ENCODE measurements at regions not wholly inside any gene's neighbourhood (a gene's known extent, or its start where the extent isn't known, plus 50 kb on each side); places are given as distances from the start of the nearest gene placed in this dataset.
A peak's percentile ranks its signal among the peaks of the same experiment; 100 is the strongest.

DNA sequence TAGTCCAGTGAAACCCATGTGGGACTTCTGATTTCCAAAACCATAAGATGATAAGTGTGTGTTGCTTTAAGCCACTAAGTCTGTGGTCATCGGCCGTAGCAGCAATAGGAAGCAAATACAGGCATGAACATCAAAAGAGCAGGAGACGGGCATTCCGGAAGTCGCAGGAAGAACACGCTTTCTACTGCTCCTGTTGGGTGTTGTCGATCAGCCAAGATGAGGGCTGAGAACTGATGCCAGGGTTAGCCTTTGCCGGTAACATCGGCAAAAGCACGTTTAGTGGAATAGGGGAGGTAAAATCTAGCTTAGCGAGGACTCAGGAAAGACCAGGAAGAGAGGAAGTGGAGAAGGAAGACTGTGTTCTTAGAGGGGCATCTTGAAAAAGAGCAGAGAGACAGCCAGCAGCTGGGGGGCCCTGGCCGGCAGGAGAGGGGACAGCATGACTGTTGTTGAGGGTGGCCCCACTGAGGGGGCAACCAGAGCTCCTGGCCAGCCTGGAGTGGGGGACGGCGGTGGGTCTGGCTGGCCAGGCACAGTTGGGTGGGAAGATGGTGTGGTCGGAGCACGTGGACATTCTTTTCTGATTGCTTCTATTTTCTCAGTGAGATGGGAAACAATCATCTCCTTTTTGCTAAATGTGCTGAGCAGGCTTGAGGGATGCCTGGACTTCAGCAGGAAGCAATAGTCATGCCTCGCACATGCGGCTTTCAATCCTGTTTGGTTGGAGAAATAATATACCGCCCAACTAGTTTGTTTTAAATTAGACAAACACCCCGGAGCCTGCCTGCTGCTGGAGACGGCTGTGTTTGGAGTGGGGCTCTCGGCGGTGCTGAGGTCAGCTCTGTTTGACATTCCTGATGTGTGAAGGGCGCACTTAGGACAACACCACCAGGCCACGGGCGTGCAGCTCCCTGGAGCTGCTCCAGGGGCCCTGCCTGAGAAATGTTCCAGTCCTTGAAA lies 109.9 kb downstream of the METRNL start:
- Histone ChIP-seq H3K4me3 (no peak overlapping the region), H3K27ac (peak overlapping the region; percentile 33 to 62 (median 58)), H3K9me3 (peaks cover 0 to 5% of the 10 kb centered on the region in 2 donors), H3K27me3 (no peaks in the 10 kb centered on the region), H3K4me1 (peaks cover 0 to 8% (median 0%) of the 10 kb centered on the region in 4 donors), H3K36me3 (no peaks in the 10 kb centered on the region)
- in situ Hi-C loops (cut with MboI; ENCODE audit: low pct_ligation_motif_present in 1 of 4, low pct_unique_long_range_greater_than_20kb in 1 of 4, low sequenced_read_pairs in 3 of 4): no loop called here
- intact Hi-C loops (cut with DNase I; ENCODE audit: low total_unique reads): no loop called here
- DNase-seq: no peak
- 70 to 88% methylated on average over 11 to 25 of the region's 26 CpGs for WGBS, 2 donors (ENCODE audit: low coverage in 1 of 2)
- TF ChIP-seq POLR2A (IDR thresholded peaks at IDR 0.05) (no peak), EP300 (IDR thresholded peaks at IDR 0.05; ENCODE audit: low read depth) (no peak), CTCF (IDR thresholded peaks at IDR 0.05) (no peak), POLR2AphosphoS5 (IDR thresholded peaks at IDR 0.05) (no peak)

GRCh38 chr17:83190004-83190385 lies 110.6 kb downstream of the METRNL start:
- intact Hi-C loops (cut with DNase I; ENCODE audit: low total_unique reads) (no loop called here), in situ Hi-C loops (cut with MboI; ENCODE audit: low pct_ligation_motif_present in 1 of 4, low pct_unique_long_range_greater_than_20kb in 1 of 4, low sequenced_read_pairs in 3 of 4) (no loop called here)
- Histone ChIP-seq H3K36me3 (no peaks in the 10 kb centered on the region), H3K27me3 (no peaks in the 10 kb centered on the region), H3K4me1 (peaks cover 0 to 8% (median 0%) of the 10 kb centered on the region in 4 donors), H3K4me3 (no peak overlapping the region), H3K9me3 (peaks cover 0 to 5% of the 10 kb centered on the region in 2 donors), H3K27ac (peak overlapping the region; percentile 13 to 62 (median 57))
- WGBS, 2 donors (ENCODE audit: low coverage in 1 of 2): 65 to 100% methylated on average over 1 to 8 of the region's 12 CpGs
- DNase-seq: no peak
- TF ChIP-seq EP300 (IDR thresholded peaks at IDR 0.05; ENCODE audit: low read depth) (no peak), CTCF (IDR thresholded peaks at IDR 0.05) (no peak), POLR2AphosphoS5 (IDR thresholded peaks at IDR 0.05) (no peak), POLR2A (IDR thresholded peaks at IDR 0.05) (no peak)

DNA sequence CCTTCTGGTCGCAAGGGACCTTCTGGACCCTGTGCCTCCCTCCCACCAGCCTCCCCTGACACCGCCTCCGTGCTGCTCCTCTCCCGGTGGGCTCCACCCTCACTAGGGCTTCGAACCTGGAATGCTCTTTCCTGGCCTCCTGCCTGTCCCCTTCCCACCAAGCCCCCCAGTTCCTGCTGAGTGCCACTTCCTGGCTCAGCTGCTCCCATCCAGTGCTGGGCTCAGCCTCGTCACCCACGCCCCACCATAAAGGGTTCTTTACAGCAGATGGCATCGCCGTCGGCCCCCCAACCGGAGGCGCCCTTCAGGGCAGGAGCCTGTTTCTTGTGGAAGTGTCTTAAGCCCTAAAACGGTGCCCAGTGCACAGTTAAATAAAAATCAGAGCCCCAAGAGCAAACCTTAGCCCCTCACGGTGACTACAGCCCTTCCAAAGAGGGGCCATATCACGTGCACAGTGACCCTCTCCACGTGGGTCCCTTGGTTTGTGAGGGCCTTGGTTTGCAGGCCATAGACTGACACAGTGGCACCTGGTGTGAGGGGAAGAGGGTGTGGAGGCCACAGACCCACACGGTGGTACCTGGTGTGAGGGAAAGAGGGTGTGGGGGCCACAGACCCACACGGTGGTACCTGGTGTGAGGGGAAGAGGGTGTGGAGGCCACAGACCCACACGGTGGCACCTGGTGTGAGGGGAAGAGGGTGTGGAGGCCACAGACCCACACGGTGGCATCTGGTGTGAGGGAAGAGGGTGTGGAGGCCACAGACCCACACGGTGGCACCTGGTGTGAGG lies 111.4 kb downstream of the METRNL start:
- no peak for DNase-seq
- H3K27me3 ChIP-seq: no peaks in the 10 kb centered on the region

More for the DNA sequence above, 111.4 kb downstream of the METRNL start:
- in situ Hi-C loops (cut with MboI; ENCODE audit: low pct_ligation_motif_present in 1 of 4, low pct_unique_long_range_greater_than_20kb in 1 of 4, low sequenced_read_pairs in 3 of 4): no loop called here
- Histone ChIP-seq H3K9me3 (peaks cover 0 to 5% of the 10 kb centered on the region in 2 donors), H3K4me1 (peaks cover 0 to 16% (median 2%) of the 10 kb centered on the region in 4 donors), H3K4me3 (no peak overlapping the region), H3K36me3 (no peaks in the 10 kb centered on the region), H3K27ac (peak overlapping the region in 3 of 4 donors; percentile 57 to 62 (median 57))
- WGBS, 2 donors (ENCODE audit: low coverage in 1 of 2): 85 to 89% methylated on average over 3 to 21 of the region's 21 CpGs
- TF ChIP-seq POLR2A (IDR thresholded peaks at IDR 0.05) (no peak), CTCF (IDR thresholded peaks at IDR 0.05) (no peak), EP300 (IDR thresholded peaks at IDR 0.05; ENCODE audit: low read depth) (no peak), POLR2AphosphoS5 (IDR thresholded peaks at IDR 0.05) (no peak)
- intact Hi-C loops (cut with DNase I; ENCODE audit: low total_unique reads): no loop called here
